DND-41 (cell line): ENCODE measurements at regions not wholly inside any gene's neighbourhood (a gene's known extent, or its start where the extent isn't known, plus 50 kb on each side); places are given as distances from the start of the nearest gene placed in this dataset.

Source experiments
- CTCF ChIP-seq: IDR thresholded peaks from 2 replicates; pipeline ENCODE4 v1.5.1; 2012; ENCODE audit warnings: borderline replicate concordance, low read length, moderate library complexity, mild to moderate bottlenecking; ENCODE audit not compliant: poor library complexity, severe bottlenecking; ENCODE audit errors: extremely low read depth
- EZH2 ChIP-seq: IDR thresholded peaks from 3 replicates; pipeline ENCODE4 v1.6.1; 2012; ENCODE audit warnings: borderline replicate concordance, low read depth, mild to moderate bottlenecking, moderate library complexity, low read length, inconsistent platforms; ENCODE audit not compliant: severe bottlenecking

- no peak for TF ChIP-seq CTCF
- TF ChIP-seq EZH2 = no peak
Measured at GRCh38 chr2:67267241-67267640, 129.9 kb upstream of the ETAA1 start.
